Umbilical cord (tissue), 1 donor: ENCODE measurements at regions not wholly inside any gene's neighbourhood (a gene's known extent, or its start where the extent isn't known, plus 50 kb on each side); places are given as distances from the start of the nearest gene placed in this dataset.

Source experiments
- DNase-seq: peaks from one replicate; pipeline ENCODE4 v3.0.0-alpha.2; 2015; ENCODE audit warnings: low spot score

- DNase-seq, result no peak
Measured at GRCh38 chr15:95995375-95996168, 334.9 kb upstream of the NR2F2 start.

GRCh38 chr15:95996494-95996893, 334.0 kb upstream of the NR2F2 start:
- no peak for DNase-seq

GRCh38 chr15:95998935-95999334, 331.6 kb upstream of the NR2F2 start:
- no peak for DNase-seq

- DNase-seq, result no peak
Measured at GRCh38 chr15:96002890-96003859, 327.3 kb upstream of the NR2F2 start.

- DNase-seq, result no peak
Measured at GRCh38 chr15:96005906-96006305, 324.6 kb upstream of the NR2F2 start.

- no peak for DNase-seq
Measured at GRCh38 chr15:96011136-96011535, 319.4 kb upstream of the NR2F2 start.

- DNase-seq, result no peak
Measured at GRCh38 chr15:96014939-96015338, 315.6 kb upstream of the NR2F2 start.

GRCh38 chr15:96019114-96019513, 311.4 kb upstream of the NR2F2 start:
- no peak for DNase-seq

GRCh38 chr15:96020133-96020532, 310.4 kb upstream of the NR2F2 start:
- no peak for DNase-seq

- DNase-seq, result no peak
Measured at GRCh38 chr15:96020797-96021196, 309.7 kb upstream of the NR2F2 start.

GRCh38 chr15:96023081-96023480, 307.4 kb upstream of the NR2F2 start:
- DNase-seq, result no peak

GRCh38 chr15:96027501-96027900, 303.0 kb upstream of the NR2F2 start:
- DNase-seq, result no peak

GRCh38 chr15:96028620-96029019, 301.9 kb upstream of the NR2F2 start:
- DNase-seq, result no peak

- DNase-seq, result no peak
Measured at GRCh38 chr15:96029172-96029571, 301.3 kb upstream of the NR2F2 start.

- no peak for DNase-seq
Measured at GRCh38 chr15:96031426-96032110, 298.9 kb upstream of the NR2F2 start.

GRCh38 chr15:96035091-96035490, 295.4 kb upstream of the NR2F2 start:
- DNase-seq, result no peak

- no peak for DNase-seq
Measured at GRCh38 chr15:96035635-96036034, 294.9 kb upstream of the NR2F2 start.

GRCh38 chr15:96037584-96037983, 292.9 kb upstream of the NR2F2 start:
- DNase-seq, result no peak

GRCh38 chr15:96038131-96038530, 292.4 kb upstream of the NR2F2 start:
- DNase-seq, result no peak

GRCh38 chr15:96038650-96039049, 291.9 kb upstream of the NR2F2 start:
- DNase-seq, result no peak

- DNase-seq, result no peak
Measured at GRCh38 chr15:96041982-96042733, 288.3 kb upstream of the NR2F2 start.
